NOMO-1 (cell line): ENCODE measurements at regions not wholly inside any gene's neighbourhood (a gene's known extent, or its start where the extent isn't known, plus 50 kb on each side); places are given as distances from the start of the nearest gene placed in this dataset.
"Not testable (repeated sequence)": the region's sequence is repeated elsewhere in the genome, so short reads cannot be mapped to it uniquely, and the experiment has no call there.

Experiments
- DNase-seq, 2 experiments: peaks; one replicate each; lab custom pipeline; 2025; ENCODE audit not compliant: unreplicated experiment in 2 of 2; lab: John Stamatoyannopoulos, UW

GRCh38 chr5:92951746-92952145, 629.3 kb downstream of the NR2F1-AS1 start:
- DNase-seq, result no peak

- no peak for DNase-seq
These were observed 634.5 kb downstream of the NR2F1-AS1 start for GRCh38 chr5:92946546-92946945.

- DNase-seq, result no peak
These were observed 635.4 kb downstream of the NR2F1-AS1 start for GRCh38 chr5:92945605-92946097.

- DNase-seq, result no peak
These were observed 636.0 kb downstream of the NR2F1-AS1 start for GRCh38 chr5:92944903-92945604.

- no peak for DNase-seq
These were observed 636.7 kb downstream of the NR2F1-AS1 start for GRCh38 chr5:92944337-92944736.

GRCh38 chr5:92942762-92943161, 638.3 kb downstream of the NR2F1-AS1 start:
- DNase-seq, result no peak

GRCh38 chr5:92941806-92942205, 639.2 kb downstream of the NR2F1-AS1 start:
- DNase-seq, result no peak

- no peak for DNase-seq
These were observed 641.6 kb downstream of the NR2F1-AS1 start for GRCh38 chr5:92939428-92939827.

GRCh38 chr5:92937396-92937795, 643.6 kb downstream of the NR2F1-AS1 start:
- DNase-seq, result not testable (repeated sequence)

- DNase-seq, result no peak
These were observed 651.0 kb downstream of the NR2F1-AS1 start for GRCh38 chr5:92930057-92930456.

- DNase-seq, result no peak
These were observed 653.7 kb downstream of the NR2F1-AS1 start for GRCh38 chr5:92927291-92927778.

GRCh38 chr5:92923885-92924284, 657.1 kb downstream of the NR2F1-AS1 start:
- DNase-seq, result no peak

- DNase-seq, result no peak
These were observed 658.6 kb downstream of the NR2F1-AS1 start for GRCh38 chr5:92922231-92922967.

GRCh38 chr5:92917044-92917443, 664.0 kb downstream of the NR2F1-AS1 start:
- DNase-seq, result no peak

GRCh38 chr5:92916036-92916435, 665.0 kb downstream of the NR2F1-AS1 start:
- DNase-seq, result no peak

- no peak for DNase-seq
These were observed 668.7 kb downstream of the NR2F1-AS1 start for GRCh38 chr5:92912283-92912682.

- no peak for DNase-seq
These were observed 669.2 kb downstream of the NR2F1-AS1 start for GRCh38 chr5:92911851-92912250.

GRCh38 chr5:92911293-92911692, 669.7 kb downstream of the NR2F1-AS1 start:
- DNase-seq, result no peak

GRCh38 chr5:92909602-92909962, 671.4 kb downstream of the NR2F1-AS1 start:
- DNase-seq, result no peak

GRCh38 chr5:92908952-92909601, 671.9 kb downstream of the NR2F1-AS1 start:
- DNase-seq, result no peak

- peak in 1 of 2 experiments; percentile 7 for DNase-seq
These were observed 672.9 kb downstream of the NR2F1-AS1 start for GRCh38 chr5:92907938-92908606.
